Fibroblast of skin of scalp (primary cell): ENCODE measurements at regions not wholly inside any gene's neighbourhood (a gene's known extent, or its start where the extent isn't known, plus 50 kb on each side); places are given as distances from the start of the nearest gene placed in this dataset.
"Not testable (repeated sequence)": the region's sequence is repeated elsewhere in the genome, so short reads cannot be mapped to it uniquely, and the experiment has no call there.

ENCODE experiments used
- DNase-seq: peaks from one replicate; pipeline ENCODE4 v3.0.0-alpha.2; 2013

GRCh38 chr3:4077950-4078349 lies 225.2 kb upstream of the SETMAR start:
- no peak for DNase-seq

- no peak for DNase-seq
Observed at GRCh38 chr3:4078903-4079302, 224.3 kb upstream of the SETMAR start.

- DNase-seq = no peak
Observed at GRCh38 chr3:4079339-4080195, 223.6 kb upstream of the SETMAR start.

GRCh38 chr3:4083225-4084015 lies 219.7 kb upstream of the SETMAR start:
- no peak for DNase-seq

- no peak for DNase-seq
Observed at GRCh38 chr3:4084271-4084670, 218.9 kb upstream of the SETMAR start.

- DNase-seq = not testable (repeated sequence)
Observed at GRCh38 chr3:4086662-4087061, 216.5 kb upstream of the SETMAR start.

GRCh38 chr3:4091786-4092185 lies 211.4 kb upstream of the SETMAR start:
- DNase-seq = no peak

GRCh38 chr3:4097801-4098200 lies 205.4 kb upstream of the SETMAR start:
- no peak for DNase-seq

- DNase-seq = no peak
Observed at GRCh38 chr3:4099607-4100006, 203.6 kb upstream of the SETMAR start.

- no peak for DNase-seq
Observed at GRCh38 chr3:4107430-4107829, 195.7 kb upstream of the SETMAR start.

GRCh38 chr3:4113811-4114522 lies 189.2 kb upstream of the SETMAR start:
- no peak for DNase-seq

- DNase-seq = no peak
Observed at GRCh38 chr3:4119119-4119518, 184.1 kb upstream of the SETMAR start.

- no peak for DNase-seq
Observed at GRCh38 chr3:4125576-4125975, 177.6 kb upstream of the SETMAR start.

- DNase-seq = no peak
Observed at GRCh38 chr3:4138150-4138785, 164.9 kb upstream of the SETMAR start.

GRCh38 chr3:4138786-4139431 lies 164.3 kb upstream of the SETMAR start:
- DNase-seq = no peak

GRCh38 chr3:4139462-4140140 lies 163.6 kb upstream of the SETMAR start:
- DNase-seq = no peak

- DNase-seq = no peak
Observed at GRCh38 chr3:4140921-4141320, 162.2 kb upstream of the SETMAR start.

- no peak for DNase-seq
Observed at GRCh38 chr3:4147556-4148118, 155.5 kb upstream of the SETMAR start.

GRCh38 chr3:4149296-4149695 lies 153.9 kb upstream of the SETMAR start:
- no peak for DNase-seq

- no peak for DNase-seq
Observed at GRCh38 chr3:4150816-4151215, 152.4 kb upstream of the SETMAR start.

- DNase-seq = no peak
Observed at GRCh38 chr3:4151859-4152258, 151.3 kb upstream of the SETMAR start.
